Epidermal melanocyte (primary cell): ENCODE measurements at regions not wholly inside any gene's neighbourhood (a gene's known extent, or its start where the extent isn't known, plus 50 kb on each side); places are given as distances from the start of the nearest gene placed in this dataset.
"Not testable (repeated sequence)": the region's sequence is repeated elsewhere in the genome, so short reads cannot be mapped to it uniquely, and the experiment has no call there.

Experiments used
- DNase-seq: peaks from one replicate; pipeline ENCODE4 v3.0.0; 2011; ENCODE audit warnings: low spot score; ENCODE audit not compliant: insufficient read length

GRCh38 chr5:71771191-71771590 lies 52.1 kb downstream of the CARTPT start:
- no peak for DNase-seq

GRCh38 chr5:71778678-71779276 lies 59.7 kb downstream of the CARTPT start:
- no peak for DNase-seq

- no peak for DNase-seq
Measured at GRCh38 chr5:71780597-71780996, 61.5 kb downstream of the CARTPT start.

DNA sequence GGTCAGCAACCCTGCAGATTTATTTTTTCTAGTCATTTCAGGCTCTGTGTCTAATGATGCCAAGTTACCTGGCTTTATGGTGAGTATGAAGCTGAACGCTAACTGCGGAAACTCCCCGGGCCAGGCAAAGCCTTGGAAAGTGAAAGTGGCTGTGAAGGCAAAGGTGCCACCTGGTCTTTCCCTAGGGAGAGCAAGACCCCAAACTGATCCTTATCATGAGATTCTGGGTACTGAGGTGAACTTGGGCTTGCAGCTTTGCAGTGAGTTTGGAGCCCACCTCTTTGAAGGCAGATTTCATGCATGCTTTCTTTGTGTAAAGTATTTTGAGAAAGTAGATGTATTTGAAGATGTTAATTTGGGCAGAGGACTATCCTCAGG lies 63.3 kb downstream of the CARTPT start:
- DNase-seq: no peak

DNA sequence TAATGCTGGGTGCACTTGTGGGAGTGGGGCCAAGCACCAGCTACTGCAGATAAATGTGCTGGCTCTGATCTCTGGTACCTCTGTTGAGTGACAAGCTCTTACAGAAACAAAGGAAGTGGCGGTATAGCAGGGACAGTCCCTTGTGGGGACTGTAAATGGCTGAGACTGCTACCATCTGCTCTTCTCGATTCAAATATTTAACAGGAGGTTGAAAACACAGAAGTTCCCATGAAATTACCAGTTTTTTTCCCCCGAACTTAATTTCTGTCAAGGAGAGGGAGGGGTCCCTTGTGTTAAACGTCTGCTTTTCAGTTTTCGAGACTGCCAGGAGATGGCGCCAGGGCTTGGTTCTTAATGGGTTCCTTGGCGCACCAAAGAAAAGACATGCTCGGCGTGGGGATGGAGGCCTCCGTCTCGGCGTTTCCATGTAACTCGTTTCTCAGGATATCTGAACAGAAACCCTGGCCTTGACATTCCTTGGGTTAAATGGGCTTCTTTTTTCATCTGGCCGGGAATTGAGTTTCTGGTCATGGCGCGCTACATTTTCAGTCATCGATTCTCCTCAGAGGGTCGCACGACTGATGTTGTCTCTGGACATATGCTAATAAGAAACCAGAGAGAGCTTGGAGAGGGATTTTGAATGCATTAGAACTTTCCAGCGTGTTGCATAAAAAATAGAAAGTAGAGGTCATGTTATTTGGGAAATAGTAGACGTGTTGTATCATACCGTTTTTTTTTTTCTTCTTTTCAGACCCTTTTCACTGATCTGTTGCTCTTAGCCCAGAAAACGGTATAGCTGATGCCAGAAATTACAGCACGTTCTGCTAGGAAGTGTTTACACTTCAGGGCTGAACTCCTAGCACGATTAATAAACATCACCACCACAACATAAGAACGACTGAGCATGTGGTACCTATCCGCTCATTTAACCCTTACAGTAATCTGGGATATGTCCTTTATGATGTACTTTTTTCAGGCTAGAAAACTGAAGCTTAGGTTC lies 64.0 kb downstream of the CARTPT start:
- peak; percentile 36 for DNase-seq

- no peak for DNase-seq
Measured at GRCh38 chr5:71783891-71784290, 64.8 kb downstream of the CARTPT start.

DNA sequence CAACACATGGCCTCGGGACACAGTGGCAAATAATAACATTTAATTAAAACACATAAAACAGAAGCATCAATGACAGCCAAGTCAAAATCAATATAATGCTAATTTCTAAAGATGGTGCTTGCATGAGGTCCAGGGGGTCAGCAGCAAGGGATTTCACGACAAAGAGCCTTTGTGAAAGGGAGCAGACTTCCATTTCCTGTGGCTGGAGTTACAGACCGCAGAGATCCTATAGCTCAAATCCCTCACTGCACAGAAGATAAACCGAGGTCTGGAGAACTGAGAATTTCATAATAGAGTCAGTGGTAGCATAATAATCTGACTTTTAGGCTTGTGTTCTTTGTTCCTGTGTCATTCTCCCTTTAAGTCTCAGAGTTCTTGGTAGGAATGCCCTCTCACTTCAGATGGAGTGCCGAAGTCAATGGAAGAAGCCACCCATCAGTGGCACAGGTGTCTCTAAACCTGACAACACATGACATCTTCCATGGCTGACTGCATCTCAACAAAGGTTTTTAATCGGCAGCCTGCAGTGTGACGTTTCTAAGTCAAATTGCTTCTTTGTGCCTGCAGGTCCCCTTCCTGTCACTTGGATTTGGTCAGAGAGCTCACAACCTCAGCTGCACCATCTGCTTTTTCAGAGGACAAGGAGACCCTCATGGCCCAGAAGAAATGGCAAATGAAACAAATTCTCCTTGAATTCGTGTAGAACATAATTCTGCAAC lies 67.4 kb downstream of the CARTPT start:
- no peak for DNase-seq

DNA sequence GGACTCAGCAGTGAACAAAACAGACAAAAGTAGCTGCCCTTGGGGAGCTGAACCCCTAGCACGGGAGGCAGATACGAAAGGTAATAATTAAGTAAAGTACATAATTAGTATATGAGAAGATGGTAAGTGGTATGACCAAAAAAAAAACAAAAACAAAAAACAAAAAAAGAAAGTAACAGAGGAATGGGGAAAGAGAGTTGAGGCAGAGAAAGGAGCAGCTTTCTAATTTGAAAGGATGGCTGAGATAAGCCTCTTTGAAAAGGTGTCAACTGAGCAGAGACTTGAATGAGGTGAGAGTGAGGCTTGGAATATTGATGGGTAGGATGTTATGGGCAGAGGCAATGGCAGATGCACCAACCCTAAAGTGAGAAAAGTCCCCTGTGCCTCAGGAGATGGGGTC lies 69.7 kb downstream of the CARTPT start:
- DNase-seq: no peak

GRCh38 chr5:71789746-71790145 lies 70.7 kb downstream of the CARTPT start:
- no peak for DNase-seq

DNA sequence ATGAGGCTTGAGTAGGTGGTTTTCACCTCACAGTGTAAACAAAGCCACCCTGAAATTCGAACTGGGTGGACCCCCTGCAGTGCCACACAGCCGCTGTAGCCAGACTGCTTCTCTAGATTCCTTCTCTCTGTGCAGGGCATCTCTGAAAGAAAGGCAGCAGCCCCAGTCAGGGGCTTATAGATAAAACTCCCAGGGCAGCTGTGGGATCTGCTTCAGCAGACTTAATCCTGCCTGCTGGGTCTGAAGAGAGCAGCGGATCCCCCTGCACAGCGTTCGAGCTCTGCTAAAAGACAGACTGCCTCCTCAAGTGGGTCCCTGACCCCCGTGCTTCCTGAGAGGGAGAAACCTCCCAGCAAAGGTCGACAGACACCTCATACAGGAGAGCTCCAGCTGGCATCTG lies 71.4 kb downstream of the CARTPT start:
- DNase-seq: no peak

GRCh38 chr5:71792041-71792440 lies 73.0 kb downstream of the CARTPT start:
- DNase-seq: not testable (repeated sequence)

DNA sequence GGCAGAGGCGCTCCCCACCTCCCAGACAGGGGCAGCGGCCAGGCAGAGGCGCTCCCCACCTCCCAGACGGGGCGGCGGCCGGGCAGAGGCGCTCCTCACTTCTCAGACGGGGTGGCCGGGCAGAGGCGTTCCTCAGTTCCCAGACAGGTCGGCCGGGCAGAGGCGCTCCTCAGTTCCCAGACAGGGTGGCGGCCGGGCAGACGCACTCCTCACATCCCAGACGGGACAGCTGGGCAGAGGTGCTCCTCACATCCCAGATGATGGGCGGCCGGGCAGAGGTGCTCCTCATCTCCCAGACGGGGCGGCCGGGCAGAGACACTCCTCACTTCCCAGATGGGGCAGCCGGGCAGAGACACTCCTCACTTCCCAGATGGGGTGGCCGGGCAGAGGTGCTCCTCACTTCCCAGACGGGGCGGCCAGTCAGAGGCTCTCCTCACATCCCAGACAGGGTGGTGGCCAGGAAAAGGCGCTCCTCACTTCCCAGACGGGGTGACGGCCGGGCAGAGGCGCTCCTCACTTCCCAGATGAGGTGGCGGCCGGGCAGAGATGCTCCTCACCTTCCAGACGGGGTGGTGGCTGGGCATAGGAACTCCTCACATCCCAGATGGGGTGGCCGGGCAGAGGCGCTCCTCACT lies 75.1 kb downstream of the CARTPT start:
- DNase-seq: no peak

DNA sequence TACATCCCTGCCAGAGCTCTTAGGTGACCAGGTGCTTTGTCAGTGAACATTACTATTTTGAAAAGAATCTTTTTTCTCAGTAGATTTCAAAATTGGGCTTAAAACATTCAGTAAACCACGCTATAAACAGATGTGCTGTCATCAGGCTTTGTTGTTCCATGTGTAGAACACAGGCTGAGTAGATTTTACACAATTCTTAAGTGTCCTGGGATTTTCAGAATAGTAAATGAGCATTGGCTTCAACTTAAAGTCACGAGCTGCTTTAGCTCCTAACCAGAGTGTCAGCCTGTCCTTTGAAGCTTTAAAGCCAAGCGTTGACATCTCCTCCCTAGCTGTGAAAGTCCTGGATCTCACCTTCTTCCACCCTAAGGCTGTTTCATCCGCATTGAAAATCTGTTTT lies 83.6 kb downstream of the CARTPT start:
- no peak for DNase-seq

DNA sequence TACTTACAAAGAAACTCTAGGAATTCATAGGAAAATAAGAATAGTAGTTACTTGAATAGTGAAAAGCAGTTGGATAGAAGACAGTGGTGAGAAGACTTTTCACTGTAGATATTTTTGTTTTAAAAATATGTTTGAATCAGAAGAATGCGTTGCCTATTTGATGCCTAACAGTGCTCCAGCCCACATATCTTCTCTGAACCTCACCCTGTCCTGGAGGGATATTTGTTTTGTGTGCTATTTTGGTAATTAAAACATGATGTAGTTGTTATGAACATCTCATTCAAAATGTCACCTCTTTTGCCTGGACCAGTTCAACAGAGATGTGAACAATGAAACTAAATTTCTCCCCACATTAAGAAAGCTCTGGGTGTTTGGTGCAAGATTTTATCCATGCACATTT lies 87.6 kb downstream of the CARTPT start:
- DNase-seq: no peak

DNA sequence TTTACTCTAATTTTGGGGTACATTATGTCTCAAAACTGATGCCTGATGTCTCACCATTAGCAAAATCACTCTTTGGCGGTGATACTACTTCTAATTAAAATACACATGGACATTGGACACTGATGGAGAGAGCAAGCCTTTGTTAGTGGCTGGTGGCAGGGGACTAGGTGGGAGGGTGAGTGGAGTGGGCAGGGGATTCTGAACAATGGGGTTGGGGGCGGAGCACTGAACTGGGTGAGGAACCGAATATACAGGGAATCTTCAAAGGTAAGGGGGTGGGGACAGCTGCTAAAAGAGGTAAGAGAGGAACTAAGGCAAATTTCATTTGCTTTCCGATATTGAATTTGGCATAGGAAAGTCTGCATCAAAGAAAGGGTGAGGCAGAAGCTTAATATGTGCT lies 88.8 kb downstream of the CARTPT start:
- no peak for DNase-seq

DNA sequence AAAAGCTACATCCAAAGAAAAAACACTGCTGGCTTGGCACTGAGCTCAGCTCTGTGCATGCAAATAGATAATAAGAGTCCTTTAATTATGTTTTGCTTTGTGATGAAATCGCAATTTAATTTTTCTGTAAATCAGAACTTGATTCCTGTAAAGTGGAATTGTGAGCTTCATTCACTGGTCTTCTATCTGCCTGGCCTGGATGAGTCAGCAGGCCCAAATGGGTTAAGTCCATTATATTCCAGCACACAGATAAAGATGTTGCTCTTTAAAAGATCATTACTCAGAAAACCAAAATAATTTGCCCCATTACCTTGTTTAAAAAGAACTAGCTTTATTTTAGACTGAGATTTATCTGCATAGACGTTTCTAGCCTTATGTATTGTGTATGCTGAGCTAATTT lies 90.4 kb downstream of the CARTPT start:
- no peak for DNase-seq

DNA sequence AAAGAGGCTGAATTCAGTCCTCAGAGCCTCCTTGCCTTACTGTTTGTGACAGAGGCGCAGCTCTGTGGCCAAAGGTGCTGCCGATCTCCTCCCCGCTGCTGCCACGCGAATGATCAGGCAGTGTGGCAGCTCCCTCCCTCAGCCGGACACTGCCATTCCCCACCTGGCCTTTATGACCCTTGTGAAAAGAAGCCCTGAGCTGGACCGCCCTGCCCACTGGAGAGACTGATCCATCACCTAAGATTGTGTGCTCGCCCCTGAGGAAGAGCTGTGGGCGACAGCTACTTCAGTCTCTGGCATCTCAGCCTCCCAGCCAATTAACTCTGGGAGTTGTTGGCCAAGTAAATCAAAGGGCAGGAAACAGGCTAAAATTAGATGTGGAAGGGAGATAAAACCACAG lies 90.9 kb downstream of the CARTPT start:
- DNase-seq: no peak

DNA sequence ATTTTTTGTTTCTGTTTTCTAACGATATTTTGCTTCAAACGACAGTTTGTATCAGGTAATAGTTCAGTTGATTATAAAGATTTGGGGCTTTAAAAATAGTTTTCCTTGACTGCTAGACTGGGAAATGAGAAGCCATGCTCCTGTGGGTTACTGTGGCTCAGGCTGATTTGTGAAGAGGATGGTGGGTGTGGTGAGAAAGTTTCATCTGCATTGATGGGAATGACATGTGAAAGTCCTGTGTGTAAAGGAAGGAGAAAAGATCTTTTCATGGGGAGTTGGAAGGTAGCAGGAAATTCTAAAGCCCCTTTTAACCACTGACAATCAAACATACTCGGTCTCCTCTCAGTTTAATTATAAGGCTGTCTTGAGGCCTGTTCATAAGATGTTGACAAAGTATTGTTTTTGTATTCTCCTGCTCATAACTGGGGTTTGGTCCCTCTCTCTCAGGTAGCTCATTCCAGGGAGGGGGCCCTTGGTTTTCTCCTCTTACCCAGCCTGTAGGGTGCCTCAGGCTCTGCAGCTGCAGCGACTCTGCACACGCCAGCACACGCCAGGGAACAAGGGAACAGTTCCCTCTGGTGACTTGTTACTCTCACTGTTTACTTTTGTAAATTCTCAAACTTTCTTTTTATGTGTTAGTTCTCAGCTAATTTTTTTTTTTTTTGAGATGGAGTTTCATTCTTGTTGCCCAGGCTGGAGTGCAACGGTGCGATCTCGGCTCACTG lies 91.6 kb downstream of the CARTPT start:
- no peak for DNase-seq

- no peak for DNase-seq
Measured at GRCh38 chr5:71811779-71812178, 92.7 kb downstream of the CARTPT start.

- no peak for DNase-seq
Measured at GRCh38 chr5:71816307-71816706, 97.2 kb downstream of the CARTPT start.

DNA sequence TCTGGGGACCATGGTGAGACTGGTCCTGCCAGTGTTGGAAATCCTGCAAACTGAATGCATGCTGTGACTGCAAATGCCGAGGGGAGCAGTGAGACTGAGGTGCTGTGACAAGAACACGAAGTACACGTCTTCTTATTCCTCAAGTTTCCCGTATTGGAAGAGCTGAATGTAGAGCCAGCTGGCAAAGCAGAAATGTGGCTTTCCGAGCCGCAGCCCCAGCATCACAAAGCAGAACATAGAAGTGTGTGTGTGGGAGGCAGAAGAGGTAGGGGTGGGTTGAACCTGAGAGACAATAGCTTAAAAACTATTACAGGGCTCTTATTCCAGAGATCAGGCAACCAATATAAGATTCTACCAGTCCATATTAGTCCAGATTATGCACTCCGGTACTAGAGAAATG lies 98.8 kb downstream of the CARTPT start:
- DNase-seq: no peak
